HCEC 1CT (cell line): ENCODE measurements at regions not wholly inside any gene's neighbourhood (a gene's known extent, or its start where the extent isn't known, plus 50 kb on each side); places are given as distances from the start of the nearest gene placed in this dataset.

Experiments used
- DNase-seq: peaks from one replicate; pipeline ENCODE4 v3.0.0-alpha.2; 2017

GRCh38 chr2:238963161-238963970 lies 115.5 kb downstream of the TWIST2 start:
- no peak for DNase-seq

- DNase-seq, result no peak
Measured at GRCh38 chr2:238963971-238964328, 116.1 kb downstream of the TWIST2 start.

GRCh38 chr2:238964544-238965067 lies 116.7 kb downstream of the TWIST2 start:
- DNase-seq, result no peak

GRCh38 chr2:238965371-238966071 lies 117.6 kb downstream of the TWIST2 start:
- no peak for DNase-seq

GRCh38 chr2:238966072-238966937 lies 118.4 kb downstream of the TWIST2 start:
- DNase-seq, result no peak

- DNase-seq, result no peak
Measured at GRCh38 chr2:238967031-238967977, 119.4 kb downstream of the TWIST2 start.

- no peak for DNase-seq
Measured at GRCh38 chr2:238967978-238968360, 120.1 kb downstream of the TWIST2 start.

GRCh38 chr2:238968616-238969384 lies 120.9 kb downstream of the TWIST2 start:
- DNase-seq, result no peak

- DNase-seq, result no peak
Measured at GRCh38 chr2:238969857-238970256, 122.0 kb downstream of the TWIST2 start.

- DNase-seq, result peak; percentile 47
Measured at GRCh38 chr2:238970553-238971081, 122.7 kb downstream of the TWIST2 start.

- no peak for DNase-seq
Measured at GRCh38 chr2:238971318-238972145, 123.6 kb downstream of the TWIST2 start.

GRCh38 chr2:238972146-238972445 lies 124.2 kb downstream of the TWIST2 start:
- DNase-seq, result no peak

GRCh38 chr2:238973038-238973739 lies 125.3 kb downstream of the TWIST2 start:
- DNase-seq, result peak; percentile 29

- DNase-seq, result peak; percentile 66
Measured at GRCh38 chr2:238974081-238974480, 126.2 kb downstream of the TWIST2 start.

GRCh38 chr2:238974501-238975166 lies 126.7 kb downstream of the TWIST2 start:
- peak; percentile 94 for DNase-seq

- DNase-seq, result no peak
Measured at GRCh38 chr2:238975408-238975807, 127.5 kb downstream of the TWIST2 start.

GRCh38 chr2:238978497-238978896 lies 130.6 kb downstream of the TWIST2 start:
- no peak for DNase-seq

GRCh38 chr2:238979636-238980035 lies 131.8 kb downstream of the TWIST2 start:
- peak; percentile 19 for DNase-seq
